Endothelial cell of umbilical vein (primary cell): ENCODE measurements at regions not wholly inside any gene's neighbourhood (a gene's known extent, or its start where the extent isn't known, plus 50 kb on each side); places are given as distances from the start of the nearest gene placed in this dataset.

Experiments used
- BruUV-seq: library from RNA; stranded (reverse); fragments of 400-500 nt; replicated peaks from 2 replicates; lab custom pipeline; 2021; lab: Mats Ljungman, UMichigan
- CTCF ChIA-PET: fragments of 300-600, 350-600 bp; sonication (Branson Sonifier 250); formaldehyde crosslinking; loops from one replicate; lab custom pipeline; 2021; ENCODE audit warnings: antibody characterized with exemption, inconsistent platforms; lab: Charles Lee
- POLR2A ChIA-PET: fragments of 300-600, 350-600 bp; sonication (Branson Sonifier 250); formaldehyde crosslinking; loops from one replicate; lab custom pipeline; 2021; ENCODE audit warnings: antibody characterized with exemption, inconsistent platforms; lab: Charles Lee
- DNase-seq: peaks from one replicate; pipeline ENCODE4 v3.0.0-alpha.2; 2011; ENCODE audit warnings: low read depth, low spot score
- FAIRE-seq: peaks from 2 replicates; lab custom pipeline; 2011; peaks lifted over from hg19 to GRCh38; lab: Jason Lieb, UNC
- H2AFZ ChIP-seq: 2 replicates; pipeline ENCODE4 v1.6.0; 2012; ENCODE audit warnings: low read depth, low read length, control low read depth, inconsistent platforms
- H3K27ac ChIP-seq: 2 replicates; pipeline ENCODE4 v1.5.1; 2011; ENCODE audit warnings: low read depth, mild to moderate bottlenecking, control low read depth, low read length, moderate library complexity; ENCODE audit not compliant: insufficient read depth
- H3K27me3 ChIP-seq, 2 experiments: 2 replicates each; pipeline versions ENCODE4 v1.6.0 to v1.6.1; 2011; ENCODE audit warnings: low read length in 2 of 2, mixed read lengths in 1 of 2; ENCODE audit not compliant: control insufficient read depth in 2 of 2, insufficient read depth in 2 of 2
- H3K36me3 ChIP-seq, 2 experiments: 2 replicates in 1 of 2; 3 replicates in 1 of 2; pipeline ENCODE4 v1.5.1; 2011; ENCODE audit warnings: low read length in 2 of 2, mild to moderate bottlenecking in 1 of 2, moderate library complexity in 1 of 2; ENCODE audit not compliant: control insufficient read depth in 2 of 2, insufficient read depth in 2 of 2; ENCODE audit errors: extremely low read depth in 1 of 2
- H3K4me1 ChIP-seq: 3 replicates; pipeline ENCODE4 v1.5.1; 2011; ENCODE audit warnings: mild to moderate bottlenecking, low read length; ENCODE audit not compliant: control insufficient read depth, insufficient read depth; ENCODE audit errors: extremely low read depth
- H3K4me2 ChIP-seq: 2 replicates; pipeline ENCODE4 v1.6.1; 2011; ENCODE audit warnings: low read length, control low read depth, mixed read lengths; ENCODE audit not compliant: insufficient read depth
- H3K4me3 ChIP-seq, 3 experiments: fragments of 200-600 bp in 1 of 3; sonication (generic), shearing (Covaris generic) in 1 of 3; replicated peaks in 1 of 3; 2 replicates each; pipeline ENCODE4 v1.5.1; 2011 to 2016; ENCODE audit warnings: control low read depth in 3 of 3, low read length in 3 of 3, mild to moderate bottlenecking in 2 of 3, inconsistent platforms in 1 of 3, low read depth in 1 of 3, moderate library complexity in 1 of 3; ENCODE audit not compliant: insufficient read depth in 1 of 3
- H3K79me2 ChIP-seq: 2 replicates; pipeline ENCODE4 v1.6.0; 2012; ENCODE audit warnings: low read length, inconsistent platforms; ENCODE audit not compliant: control insufficient read depth, insufficient read depth
- H3K9ac ChIP-seq: replicated peaks from 2 replicates; pipeline ENCODE3; 2011; ENCODE audit warnings: low read length, control low read depth; ENCODE audit not compliant: insufficient read depth; ENCODE audit errors: extremely low read depth
- H3K9me1 ChIP-seq: replicated peaks from 3 replicates; pipeline ENCODE4 v1.6.0; 2011; ENCODE audit warnings: mild to moderate bottlenecking, low read length; ENCODE audit not compliant: control insufficient read depth, insufficient read depth; ENCODE audit errors: extremely low read depth
- H3K9me3 ChIP-seq: replicated peaks from 2 replicates; pipeline ENCODE4 v1.5.1; 2012; ENCODE audit warnings: low read length, inconsistent platforms; ENCODE audit not compliant: control insufficient read depth, insufficient read depth
- H4K20me1 ChIP-seq: replicated peaks from 2 replicates; pipeline ENCODE3; 2011; ENCODE audit warnings: mild to moderate bottlenecking, low read length; ENCODE audit not compliant: control insufficient read depth, insufficient read depth; ENCODE audit errors: extremely low read depth
- CTCF ChIP-seq, 2 donors: IDR thresholded peaks; 1 replicate in 1 of 2; 2 replicates in 1 of 2; pipeline ENCODE4 v1.5.1; 2011; ENCODE audit warnings: low read length in 2 of 2, mild to moderate bottlenecking in 2 of 2, moderate library complexity in 2 of 2, control low read depth in 1 of 2, inconsistent platforms in 1 of 2, low read depth in 1 of 2; ENCODE audit not compliant: insufficient read depth in 1 of 2; ENCODE audit errors: extremely low read depth in 1 of 2
- EZH2 ChIP-seq: IDR thresholded peaks from 2 replicates; pipeline ENCODE4 v1.6.1; 2012; ENCODE audit warnings: borderline replicate concordance, low read depth, mild to moderate bottlenecking, moderate library complexity, low read length, inconsistent platforms; ENCODE audit not compliant: severe bottlenecking
- FOS ChIP-seq: IDR thresholded peaks from 2 replicates; pipeline ENCODE4 v1.6.1; 2011; ENCODE audit warnings: mild to moderate bottlenecking, low read length, moderate library complexity, borderline replicate concordance; ENCODE audit not compliant: insufficient read depth
- GATA2 ChIP-seq: IDR thresholded peaks from 2 replicates; pipeline ENCODE4 v1.7.0; 2011; ENCODE audit warnings: low read depth, mild to moderate bottlenecking, moderate library complexity, mixed read lengths, low read length; ENCODE audit not compliant: insufficient read length, insufficient read depth
- JUN ChIP-seq: IDR thresholded peaks from 2 replicates; pipeline ENCODE4 v1.6.1; 2011; ENCODE audit warnings: borderline replicate concordance, low read depth; ENCODE audit not compliant: insufficient read length, insufficient read depth
- MAX ChIP-seq: IDR thresholded peaks from 2 replicates; pipeline ENCODE4 v1.6.1; 2011; ENCODE audit not compliant: insufficient read depth, insufficient read length
- MYC ChIP-seq: IDR thresholded peaks from one replicate; pipeline ENCODE4 v1.6.1; 2011; ENCODE audit warnings: mild to moderate bottlenecking, low read depth, low read length
- POLR2A ChIP-seq: IDR thresholded peaks from 2 replicates; pipeline ENCODE4 v1.6.1; 2012; ENCODE audit warnings: low read depth, mild to moderate bottlenecking, control low read depth, low read length
- POLR2AphosphoS5 ChIP-seq: IDR thresholded peaks from 2 replicates; pipeline ENCODE4 v1.6.1; 2012; ENCODE audit warnings: low read depth, mild to moderate bottlenecking, control low read depth, low read length, moderate library complexity; ENCODE audit not compliant: insufficient read depth
- dilution Hi-C: fragments of 300-500 bp; cut with MboI; formaldehyde crosslinking; loops from one replicate; pipeline ENCODE4 v1.15.0; 2019; ENCODE audit warnings: low sequenced_read_pairs; ENCODE audit not compliant: extremely low pct_ligation_motif_present
- intact Hi-C: fragments of 100-400 bp; cut with micrococcal nuclease; formaldehyde crosslinking; loops from one replicate; pipeline ENCODE4 v1.10.0; 2022

GRCh38 chr2:2696325-2696724 lies 365.2 kb upstream of the MYT1L start:
- Histone ChIP-seq H3K9me3 (peaks cover 5% of the 10 kb centered on the region), H3K36me3 (no peaks in the 10 kb centered on the region), H3K79me2 (no peaks in the 10 kb centered on the region), H3K27me3 (no peaks in the 10 kb centered on the region), H3K9me1 (no peaks in the 10 kb centered on the region), H3K4me3 (no peak overlapping the region), H4K20me1 (no peaks in the 10 kb centered on the region), H3K4me2 (no peak overlapping the region), H3K4me1 (no peaks in the 10 kb centered on the region), H3K27ac (no peak overlapping the region), H2AFZ (no peak overlapping the region), H3K9ac (no peak overlapping the region)
- dilution Hi-C loops (no loop called here), intact Hi-C loops (no loop called here)
- no TSS peak for BruUV-seq
- ChIA-PET POLR2A (no interaction called here), CTCF (no interaction called here)
- TF ChIP-seq FOS (no peak), JUN (no peak), MAX (no peak), POLR2A (no peak), POLR2AphosphoS5 (no peak), MYC (no peak), CTCF (IDR thresholded peaks at IDR 0.05; ENCODE audit: extremely low read depth in 1 of 2, insufficient read depth in 1 of 2, low read depth in 1 of 2, low read length in 2 of 2) (no peak), EZH2 (no peak), GATA2 (no peak)
- no peak for DNase-seq
- no peak for FAIRE-seq
